Fibroblast of peridontal ligament (primary cell): ENCODE measurements at regions not wholly inside any gene's neighbourhood (a gene's known extent, or its start where the extent isn't known, plus 50 kb on each side); places are given as distances from the start of the nearest gene placed in this dataset.
A peak's percentile ranks its signal among the peaks of the same experiment; 100 is the strongest.

Source experiments
- DNase-seq: peaks from one replicate; pipeline ENCODE4 v3.0.0-alpha.2; 2010; ENCODE audit errors: extremely low read depth

- peak; percentile 15 for DNase-seq
Measured at GRCh38 chr5:147168578-147169327, 66.1 kb upstream of the STK32A start.

DNA sequence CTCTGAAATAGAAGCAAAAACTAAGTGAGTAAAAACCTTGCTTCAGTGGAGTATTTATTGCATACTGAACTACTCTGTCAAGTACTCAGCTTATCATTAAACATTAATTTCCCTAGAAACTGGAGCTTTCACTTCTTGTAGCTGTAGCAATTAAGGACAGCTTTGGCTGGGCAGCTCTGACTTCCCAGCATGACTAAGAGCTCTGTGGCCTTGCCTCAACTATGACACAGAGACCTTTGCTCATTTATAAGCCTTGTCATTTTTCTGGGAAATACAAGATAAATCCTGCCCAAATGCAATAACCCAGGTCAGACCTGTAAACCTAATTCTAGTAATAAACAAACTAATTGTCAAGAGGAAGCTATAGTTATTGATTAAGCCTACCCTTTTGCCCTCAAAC is 65.4 kb upstream of the STK32A start:
- peak; percentile 4 for DNase-seq

DNA sequence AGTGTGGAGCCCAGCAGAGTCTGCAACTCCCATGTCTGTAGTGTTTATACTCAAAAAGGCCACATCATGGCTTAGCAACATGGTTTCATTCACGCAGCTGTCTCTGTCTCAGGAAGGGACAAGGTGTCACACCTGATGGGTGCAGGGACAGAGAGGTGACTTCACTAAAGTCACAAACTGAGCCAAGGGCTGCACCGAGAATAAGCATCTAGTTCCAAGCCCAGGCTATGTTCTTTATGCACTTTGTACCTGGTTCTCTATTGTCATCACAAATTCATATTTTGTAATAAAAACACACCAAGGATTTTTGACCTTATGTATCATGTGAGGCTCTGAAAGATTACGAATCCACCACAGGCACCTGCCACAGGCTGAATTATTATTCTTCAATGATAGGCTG is 64.9 kb upstream of the STK32A start:
- no peak for DNase-seq

GRCh38 chr5:147170603-147171002 is 64.2 kb upstream of the STK32A start:
- DNase-seq, result no peak

DNA sequence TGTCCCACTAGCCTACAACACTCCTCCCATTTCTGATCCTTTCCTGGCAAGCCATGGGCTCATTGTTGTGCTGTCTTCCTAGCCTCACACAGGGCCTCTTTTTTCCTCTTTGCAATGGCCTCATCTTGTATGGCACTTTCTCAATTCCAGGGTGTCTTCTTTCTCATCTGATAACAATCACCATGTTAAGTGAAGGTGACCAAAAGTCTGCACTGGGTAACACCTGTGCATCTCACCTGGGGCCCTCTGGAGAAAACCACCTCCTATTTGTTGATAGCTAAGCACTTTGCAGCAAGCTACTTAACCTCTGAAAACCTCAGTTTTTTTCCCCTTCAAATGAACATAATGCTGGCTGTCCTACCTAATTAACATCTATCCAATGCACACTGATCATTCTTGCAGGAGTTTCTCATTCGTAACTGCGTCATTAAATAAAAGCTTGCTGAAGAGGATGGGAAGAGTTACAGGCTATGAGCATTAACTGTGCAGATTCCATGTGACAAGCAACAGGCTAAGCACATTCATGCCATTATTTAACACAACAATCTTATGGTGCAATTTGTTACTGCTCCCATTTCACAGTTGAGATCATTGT is 60.1 kb upstream of the STK32A start:
- no peak for DNase-seq

- no peak for DNase-seq
Measured at GRCh38 chr5:147175516-147176097, 59.2 kb upstream of the STK32A start.

DNA sequence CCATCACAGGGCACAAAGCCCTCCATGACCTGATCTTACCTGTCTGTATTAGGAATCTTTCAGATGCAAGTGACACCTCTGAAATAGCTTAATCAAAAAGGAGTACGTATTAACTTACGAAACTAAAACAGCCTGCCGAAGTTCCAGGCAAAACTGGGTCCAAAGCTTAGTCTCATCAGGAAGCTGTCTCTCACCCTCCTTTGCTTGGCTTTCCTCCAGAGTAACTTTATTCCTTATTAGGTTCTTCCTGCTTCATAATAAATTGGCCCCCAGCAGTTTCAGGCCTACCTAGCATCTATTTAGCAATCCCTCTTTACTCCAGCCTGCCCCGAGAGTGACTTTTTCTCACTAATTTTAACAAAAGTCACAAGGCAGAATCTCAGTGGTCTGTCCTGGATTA is 58.4 kb upstream of the STK32A start:
- no peak for DNase-seq

DNA sequence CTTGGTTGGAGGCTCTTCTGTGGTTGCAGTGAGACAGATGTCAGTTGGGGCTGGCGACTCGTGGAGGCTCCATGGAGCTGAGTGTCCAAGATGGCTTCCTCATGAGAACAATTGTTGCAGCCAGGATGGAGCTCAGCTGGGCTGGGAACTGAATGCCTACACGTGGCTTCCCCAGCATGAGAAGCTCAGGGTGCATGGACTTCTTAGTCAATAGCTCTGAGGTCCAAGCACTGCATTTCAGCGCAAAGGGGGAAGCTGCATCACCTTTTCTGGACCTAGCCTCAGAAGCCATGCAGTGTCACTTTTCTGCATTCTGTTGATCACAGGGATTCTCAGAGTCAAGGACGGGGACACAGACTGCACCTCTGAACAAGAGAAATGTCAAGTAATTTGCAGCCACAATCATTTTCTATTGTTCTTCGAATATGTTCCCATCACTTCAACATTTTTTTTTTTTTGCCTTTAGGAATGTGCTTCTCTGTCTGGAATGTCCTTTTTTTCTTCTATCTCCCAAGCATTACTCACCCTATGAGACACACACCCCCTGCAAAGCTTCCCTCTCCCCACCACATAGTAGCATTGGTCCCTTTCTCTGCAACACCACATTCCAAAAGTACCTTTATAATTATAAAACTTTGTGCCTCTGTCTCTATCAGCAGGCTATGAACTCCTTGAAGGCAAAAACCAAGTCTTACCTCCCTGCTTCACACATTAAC is 57.5 kb upstream of the STK32A start:
- peak; percentile 2 for DNase-seq

- peak; percentile 1 for DNase-seq
Measured at GRCh38 chr5:147179562-147180147, 55.2 kb upstream of the STK32A start.

DNA sequence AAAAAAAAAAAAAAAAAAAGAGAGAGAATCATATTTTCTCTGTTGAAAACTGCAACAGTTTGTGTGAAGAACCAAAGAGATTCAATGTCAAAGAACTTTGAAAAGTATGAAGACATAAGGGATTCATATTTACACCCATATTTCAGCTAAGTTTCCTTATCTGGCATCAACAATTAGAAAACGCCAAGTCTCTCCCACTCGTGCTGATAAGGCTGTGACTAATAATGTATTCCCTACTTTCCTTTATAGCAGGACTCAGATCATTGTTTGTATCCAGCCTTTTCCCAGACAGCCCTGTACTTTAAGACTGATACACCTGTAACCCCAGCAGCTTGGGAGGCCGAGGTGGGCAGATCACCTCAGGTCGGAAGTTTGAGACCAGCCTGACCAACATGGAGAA is 54.1 kb upstream of the STK32A start:
- no peak for DNase-seq
